ENCODE measurements at regions not wholly inside any gene's neighbourhood (a gene's known extent, or its start where the extent isn't known, plus 50 kb on each side); places are given as distances from the start of the nearest gene placed in this dataset.
A peak's percentile ranks its signal among the peaks of the same experiment; 100 is the strongest.

- DNase-seq (ENCODE audit: low read depth), result no peak
Measured at GRCh38 chr16:17598968-17599367, 128.2 kb upstream of the XYLT1 start.

DNA sequence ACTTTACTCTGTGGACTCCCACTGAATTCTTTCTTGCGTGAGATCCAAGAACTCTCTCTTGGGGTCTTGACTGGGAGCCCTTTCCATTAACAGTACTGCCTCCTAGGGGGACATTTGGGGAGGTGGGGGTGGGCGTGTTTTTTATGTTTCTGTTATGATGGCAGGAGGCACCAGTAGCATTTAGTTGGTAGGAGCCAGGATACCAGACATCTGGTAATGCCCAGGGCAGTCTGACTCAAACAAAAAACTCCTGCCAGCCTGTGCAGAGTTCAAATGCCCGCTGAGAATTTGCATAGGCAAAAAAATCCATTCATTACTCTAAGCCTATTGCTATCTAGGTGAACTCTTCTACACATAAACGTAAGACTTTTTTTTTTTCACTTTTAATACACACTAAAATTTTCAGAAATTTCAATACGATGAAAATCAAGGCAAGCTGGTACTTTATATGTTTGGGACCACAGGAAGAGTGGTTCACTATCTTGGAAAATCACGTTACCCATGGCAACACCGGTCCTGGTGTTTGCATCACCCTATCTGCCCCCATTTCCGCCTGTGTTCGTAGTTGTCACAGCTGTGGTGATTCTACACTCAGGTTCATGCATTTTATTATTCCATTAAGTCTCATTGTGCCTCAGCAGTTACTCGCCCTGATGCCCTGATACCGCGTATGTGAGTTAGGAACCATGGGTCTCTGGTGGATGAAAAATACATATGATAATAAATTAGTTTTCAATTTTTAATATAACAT is 121.1 kb upstream of the XYLT1 start:
- DNase-seq (ENCODE audit: low read depth), result no peak

- DNase-seq (ENCODE audit: low read depth), result no peak
Measured at GRCh38 chr16:17590711-17591654, 120.2 kb upstream of the XYLT1 start.

DNA sequence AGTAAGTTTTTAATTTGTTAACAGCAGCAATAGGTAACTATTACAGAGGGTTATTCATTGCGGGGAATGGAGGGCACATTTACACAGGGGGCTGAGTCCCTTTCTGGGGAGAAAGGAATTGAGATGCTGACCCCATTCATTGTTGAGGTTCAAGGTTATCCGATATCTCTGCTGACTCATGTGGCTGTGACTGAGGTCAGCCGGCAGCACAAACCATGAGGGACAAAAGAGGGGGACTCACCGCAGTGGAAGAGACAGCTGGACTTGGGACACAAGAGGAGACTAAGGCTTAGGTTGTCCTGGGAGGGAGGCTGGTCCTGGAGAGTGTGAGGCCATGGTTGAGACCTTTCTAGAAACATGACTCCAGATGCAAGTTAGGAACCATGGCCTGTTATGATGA is 119.1 kb upstream of the XYLT1 start:
- DNase-seq (ENCODE audit: low read depth), result no peak

- DNase-seq (ENCODE audit: low read depth), result no peak
Measured at GRCh38 chr16:17585449-17586074, 114.8 kb upstream of the XYLT1 start.

DNA sequence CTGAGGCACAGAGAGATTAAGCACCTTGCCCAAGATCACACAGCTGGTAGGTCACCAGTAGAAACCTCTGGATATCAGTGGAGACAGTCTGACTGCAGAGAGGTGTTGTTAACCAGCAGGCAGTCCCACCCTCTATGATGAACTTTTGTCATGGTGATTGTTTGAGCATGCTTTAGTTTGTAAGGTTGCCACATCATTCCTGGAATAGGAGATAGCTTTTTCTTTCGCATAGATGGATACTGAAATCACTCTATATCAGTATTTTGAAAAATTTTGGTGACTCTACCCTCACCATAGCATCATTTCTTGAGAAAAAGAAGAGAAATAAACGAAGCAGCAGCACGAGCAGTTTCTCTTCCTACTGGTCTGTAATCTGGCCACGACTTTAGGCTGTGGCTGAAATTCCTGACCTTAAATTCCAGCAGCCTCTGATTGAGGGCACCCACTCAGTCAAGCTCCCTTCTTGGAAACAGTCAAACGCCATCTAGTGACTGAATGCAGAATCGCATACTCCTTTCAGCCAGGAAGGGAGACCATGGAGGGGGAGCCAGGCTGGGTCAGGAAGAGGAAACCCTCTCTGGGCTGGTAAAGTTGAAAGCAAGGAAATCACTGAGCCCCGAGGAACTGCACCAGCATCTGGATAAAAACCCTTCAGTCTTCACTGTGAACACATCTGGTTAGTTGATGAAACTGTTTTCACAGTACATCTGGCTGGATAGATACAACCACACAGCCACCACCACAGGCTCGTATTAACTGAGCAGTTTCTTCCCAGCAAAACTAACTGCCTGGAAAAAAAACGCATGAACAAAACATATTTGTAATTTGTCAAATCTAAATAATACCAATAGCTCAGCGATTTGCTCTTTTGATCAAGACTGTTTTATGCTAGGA is 108.5 kb upstream of the XYLT1 start:
- peak; percentile 31 for DNase-seq (ENCODE audit: low read depth)

DNA sequence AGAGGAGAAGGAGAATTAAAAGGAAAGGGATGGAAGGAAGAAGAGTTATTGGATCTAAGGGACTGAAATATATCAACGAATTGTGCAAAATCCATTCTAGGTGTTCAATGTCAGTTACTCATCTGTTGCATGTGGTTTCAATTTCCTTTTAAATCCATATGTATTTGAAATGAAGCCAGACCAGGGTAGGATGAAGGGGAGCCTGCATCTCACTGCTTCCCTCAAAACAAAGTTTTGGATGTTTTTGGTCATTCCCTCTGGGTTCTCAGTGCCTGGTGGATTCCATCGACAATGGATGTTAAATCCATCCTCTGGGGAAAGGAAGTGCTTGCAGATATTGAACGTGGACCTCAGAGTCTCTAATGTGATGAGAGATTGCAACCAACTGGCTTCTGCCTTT is 103.5 kb upstream of the XYLT1 start:
- DNase-seq (ENCODE audit: low read depth), result no peak

DNA sequence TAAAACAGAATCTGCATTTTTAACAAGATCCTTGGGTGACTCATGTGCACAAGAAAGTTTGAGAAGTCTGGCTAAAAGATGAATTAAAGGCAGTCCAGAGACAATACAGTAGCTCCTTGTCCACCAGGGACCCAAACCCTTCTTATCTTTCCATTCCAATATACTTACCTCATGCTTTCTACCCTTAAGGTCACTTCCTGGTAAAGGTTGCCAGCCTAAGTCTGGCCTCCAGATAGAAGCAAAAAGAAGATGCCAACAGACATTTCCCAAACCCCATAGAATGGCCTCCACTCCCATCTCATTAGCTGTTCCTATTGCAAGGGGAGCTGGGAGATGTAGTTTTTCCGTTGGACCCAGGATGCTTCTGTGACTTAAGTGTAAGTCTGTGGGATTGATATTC is 101.4 kb upstream of the XYLT1 start:
- no peak for DNase-seq (ENCODE audit: low read depth)

GRCh38 chr16:17571499-17572093 is 100.8 kb upstream of the XYLT1 start:
- DNase-seq (ENCODE audit: low read depth), result no peak

DNA sequence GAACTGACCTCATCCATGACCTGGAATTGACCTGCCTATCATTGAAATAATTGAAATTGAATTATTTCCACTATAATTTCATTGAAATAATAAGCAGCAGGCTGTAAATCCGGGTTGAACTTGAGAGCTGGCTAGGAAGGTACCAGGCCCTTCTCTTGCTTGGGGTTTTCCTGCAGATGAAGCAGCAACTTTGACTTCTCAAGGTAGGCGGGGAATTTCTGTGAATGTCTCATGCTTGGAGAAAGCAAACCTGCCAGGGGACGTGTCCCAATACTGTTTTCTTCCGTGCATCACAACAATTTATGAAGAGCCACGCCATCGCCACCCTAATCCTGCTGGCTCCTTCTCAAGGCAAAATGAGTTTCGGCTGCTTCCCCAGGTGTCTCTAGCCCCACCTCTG is 97.5 kb upstream of the XYLT1 start:
- DNase-seq (ENCODE audit: low read depth), result no peak

DNA sequence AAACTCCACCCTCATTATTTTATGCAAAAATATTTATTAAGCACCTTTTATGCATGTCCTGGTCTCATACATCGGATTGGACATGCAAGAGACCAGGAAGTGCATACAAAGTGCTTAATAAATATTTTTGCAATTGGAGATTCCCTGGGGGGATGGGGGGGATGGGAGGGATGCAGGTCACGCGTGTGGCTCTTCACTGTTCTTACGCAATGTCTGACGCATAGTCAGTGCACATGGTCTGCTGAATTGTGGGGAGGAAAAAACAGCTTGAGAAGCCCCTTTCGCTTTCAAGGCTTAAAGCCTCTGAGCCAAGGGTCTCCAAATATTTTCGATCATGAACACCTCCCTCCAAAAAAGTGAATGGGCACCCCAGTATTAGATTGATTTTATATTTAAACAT is 96.7 kb upstream of the XYLT1 start:
- no peak for DNase-seq (ENCODE audit: low read depth)

GRCh38 chr16:17566656-17567450 is 96.1 kb upstream of the XYLT1 start:
- DNase-seq (ENCODE audit: low read depth), result no peak

- no peak for DNase-seq (ENCODE audit: low read depth)
Measured at GRCh38 chr16:17566075-17566474, 95.3 kb upstream of the XYLT1 start.

DNA sequence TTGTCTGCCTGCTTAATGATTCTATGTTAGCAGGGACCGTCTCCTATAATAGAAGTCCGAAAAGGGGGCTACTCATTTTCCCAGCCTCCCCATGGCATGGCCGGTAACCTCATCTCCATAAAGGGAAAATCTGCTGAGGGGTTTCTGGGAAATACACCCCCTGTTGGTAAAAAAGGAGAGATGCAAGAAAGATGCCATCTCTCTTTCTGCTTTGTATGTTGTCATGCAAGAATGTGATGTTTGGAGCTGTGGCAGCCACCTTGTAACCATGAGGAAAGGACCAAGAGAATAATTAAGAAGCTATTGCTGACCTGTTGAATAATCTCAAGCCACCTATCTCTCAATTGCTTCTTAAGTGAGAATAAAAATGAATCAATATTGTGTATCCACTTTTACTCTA is 94.8 kb upstream of the XYLT1 start:
- DNase-seq (ENCODE audit: low read depth), result no peak

GRCh38 chr16:17564856-17565255 is 94.1 kb upstream of the XYLT1 start:
- DNase-seq (ENCODE audit: low read depth), result no peak

DNA sequence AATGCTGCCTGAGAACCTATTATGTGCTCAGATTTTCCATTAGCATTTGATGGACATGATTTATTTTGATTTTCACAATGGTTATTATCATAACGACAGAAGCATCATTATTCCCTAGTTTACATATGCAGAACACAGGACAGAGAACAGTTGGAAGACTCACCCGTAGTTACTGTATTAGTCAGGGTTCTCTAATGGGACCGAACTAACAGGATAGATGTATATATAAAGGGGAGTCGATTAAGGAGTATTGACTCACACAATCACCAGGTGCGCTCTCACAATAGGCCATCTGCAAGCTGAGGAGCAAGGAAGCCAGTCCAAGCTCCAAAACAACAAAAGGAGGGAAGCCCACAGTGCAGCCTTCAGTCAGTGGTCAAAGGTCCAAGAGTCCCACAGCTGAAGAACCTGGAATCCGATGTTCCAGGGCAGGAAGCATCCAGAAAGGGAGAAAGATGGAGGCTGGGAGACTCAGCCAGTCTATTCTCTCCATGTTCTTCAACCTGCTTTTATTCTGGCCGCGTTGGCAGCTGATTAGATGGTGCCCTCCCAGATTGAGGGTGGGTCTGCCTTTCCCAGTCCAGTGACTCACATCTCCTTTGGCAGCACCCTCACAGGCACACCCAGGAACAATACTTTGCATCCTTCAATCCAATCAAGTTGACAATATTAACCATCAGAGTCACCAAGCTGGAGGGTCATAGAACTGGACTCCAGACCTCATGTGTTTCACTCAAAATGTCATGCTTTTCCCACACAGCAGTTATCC is 92.7 kb upstream of the XYLT1 start:
- DNase-seq (ENCODE audit: low read depth), result no peak

- no peak for DNase-seq (ENCODE audit: low read depth)
Measured at GRCh38 chr16:17561056-17561455, 90.3 kb upstream of the XYLT1 start.

DNA sequence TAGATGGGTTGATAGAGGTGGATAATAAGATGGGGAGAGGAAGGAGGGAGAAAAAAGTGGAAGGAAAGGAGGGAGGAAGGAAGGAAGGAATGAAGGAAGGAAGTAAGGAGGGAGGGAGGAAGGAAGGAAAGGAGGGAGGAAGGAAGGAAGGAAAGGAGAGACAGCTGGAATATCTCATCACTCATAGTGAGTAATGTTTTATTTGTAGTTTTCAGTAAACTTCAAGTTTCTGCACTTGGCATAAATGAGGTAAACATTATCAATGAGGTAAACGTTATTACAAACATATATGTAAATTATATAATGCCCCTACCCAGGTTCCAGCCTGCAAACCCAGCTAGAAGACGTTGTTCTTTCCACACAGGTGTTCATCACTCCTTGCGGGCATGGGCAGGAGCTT is 89.8 kb upstream of the XYLT1 start:
- DNase-seq (ENCODE audit: low read depth), result no peak

GRCh38 chr16:17559394-17559793 is 88.6 kb upstream of the XYLT1 start:
- DNase-seq (ENCODE audit: low read depth), result no peak
